ENCODE measurements at regions not wholly inside any gene's neighbourhood (a gene's known extent, or its start where the extent isn't known, plus 50 kb on each side); places are given as distances from the start of the nearest gene placed in this dataset.

DNA sequence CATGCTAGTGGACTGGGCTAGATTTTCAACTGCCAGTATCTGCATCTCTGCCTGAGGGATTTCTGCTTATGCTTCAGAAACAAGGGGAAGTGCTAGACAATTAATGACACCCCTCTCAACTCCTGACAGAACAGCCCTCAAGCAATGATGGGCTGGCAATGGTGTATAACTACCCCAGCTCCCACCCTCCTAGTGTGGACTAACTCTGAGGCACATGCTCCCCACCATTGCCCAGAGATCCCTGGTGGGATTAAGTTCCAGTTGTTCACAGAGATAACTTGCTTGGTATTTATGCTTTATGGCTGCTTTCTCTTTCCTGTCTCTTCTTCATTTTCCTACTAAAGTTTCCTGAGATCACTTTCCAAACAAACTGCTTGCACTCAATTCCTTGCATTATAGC is 113.5 kb downstream of the RPS24 start:
- DNase-seq, result no peak
- Mint-ChIP-seq H3K9me3 (ENCODE audit: unreplicated experiment) (peaks cover 3% of the 10 kb centered on the region), H3K27ac (ENCODE audit: unreplicated experiment) (no peak overlapping the region), H3K36me3 (ENCODE audit: unreplicated experiment) (peaks cover 5% of the 10 kb centered on the region), H3K27me3 (ENCODE audit: unreplicated experiment) (peaks cover 6% of the 10 kb centered on the region), H3K4me1 (ENCODE audit: low read depth, unreplicated experiment) (peaks cover 25% of the 10 kb centered on the region), H3K4me3 (ENCODE audit: unreplicated experiment) (no peak overlapping the region)
- TF ChIP-seq, protein P1, sequence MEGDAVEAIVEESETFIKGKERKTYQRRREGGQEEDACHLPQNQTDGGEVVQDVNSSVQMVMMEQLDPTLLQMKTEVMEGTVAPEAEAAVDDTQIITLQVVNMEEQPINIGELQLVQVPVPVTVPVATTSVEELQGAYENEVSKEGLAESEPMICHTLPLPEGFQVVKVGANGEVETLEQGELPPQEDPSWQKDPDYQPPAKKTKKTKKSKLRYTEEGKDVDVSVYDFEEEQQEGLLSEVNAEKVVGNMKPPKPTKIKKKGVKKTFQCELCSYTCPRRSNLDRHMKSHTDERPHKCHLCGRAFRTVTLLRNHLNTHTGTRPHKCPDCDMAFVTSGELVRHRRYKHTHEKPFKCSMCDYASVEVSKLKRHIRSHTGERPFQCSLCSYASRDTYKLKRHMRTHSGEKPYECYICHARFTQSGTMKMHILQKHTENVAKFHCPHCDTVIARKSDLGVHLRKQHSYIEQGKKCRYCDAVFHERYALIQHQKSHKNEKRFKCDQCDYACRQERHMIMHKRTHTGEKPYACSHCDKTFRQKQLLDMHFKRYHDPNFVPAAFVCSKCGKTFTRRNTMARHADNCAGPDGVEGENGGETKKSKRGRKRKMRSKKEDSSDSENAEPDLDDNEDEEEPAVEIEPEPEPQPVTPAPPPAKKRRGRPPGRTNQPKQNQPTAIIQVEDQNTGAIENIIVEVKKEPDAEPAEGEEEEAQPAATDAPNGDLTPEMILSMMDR (IDR thresholded peaks at IDR 0.05; ENCODE audit: partially characterized antibody, unreplicated experiment), result no peak

DNA sequence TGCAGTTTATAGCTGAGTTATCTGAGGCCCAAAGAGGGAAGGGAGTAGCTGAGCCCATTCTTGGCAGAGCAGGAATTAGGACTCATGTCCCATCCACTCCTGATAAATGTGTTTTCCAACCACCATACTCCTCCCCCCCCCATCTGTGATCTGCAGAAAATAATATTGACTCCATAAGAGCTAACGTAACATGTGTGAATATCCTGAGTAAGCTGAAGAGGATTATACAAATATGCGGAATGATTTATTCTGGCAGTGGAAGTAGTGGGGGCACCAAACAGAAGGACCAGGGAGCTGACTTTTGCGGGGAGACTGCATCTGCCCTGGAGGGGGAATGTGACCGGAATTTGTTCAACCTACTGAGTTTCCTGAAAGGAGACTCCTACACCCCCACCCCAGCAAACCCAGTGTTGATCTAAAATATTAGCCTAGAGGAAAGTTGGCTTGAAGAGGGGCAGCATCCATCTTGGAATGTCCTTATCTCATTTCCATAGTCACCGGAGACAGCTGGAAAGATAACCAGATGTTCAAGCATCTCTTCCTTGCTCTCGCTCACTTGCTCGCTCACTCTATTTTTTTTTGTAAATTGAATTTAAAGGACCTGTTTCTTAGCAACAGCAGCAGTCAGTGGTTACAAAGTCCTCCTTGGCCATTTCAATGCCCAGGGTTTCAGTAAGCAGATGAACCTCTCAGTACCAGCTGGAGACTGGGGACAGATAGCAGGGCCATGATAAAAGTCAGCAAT is 114.7 kb downstream of the RPS24 start:
- H3K4me3 Mint-ChIP-seq (ENCODE audit: unreplicated experiment), result no peak overlapping the region
- H3K9me3 Mint-ChIP-seq (ENCODE audit: unreplicated experiment), result peaks cover 3% of the 10 kb centered on the region
- DNase-seq, result no peak
- no peak overlapping the region for H3K27ac Mint-ChIP-seq (ENCODE audit: unreplicated experiment)
- TF ChIP-seq, protein P1 (IDR thresholded peaks at IDR 0.05; ENCODE audit: partially characterized antibody, unreplicated experiment), result no peak
- peaks cover 20% of the 10 kb centered on the region for H3K4me1 Mint-ChIP-seq (ENCODE audit: low read depth, unreplicated experiment)
- H3K27me3 Mint-ChIP-seq (ENCODE audit: unreplicated experiment), result peaks cover 6% of the 10 kb centered on the region
- H3K36me3 Mint-ChIP-seq (ENCODE audit: unreplicated experiment), result peaks cover 5% of the 10 kb centered on the region

- peaks cover 20% of the 10 kb centered on the region for H3K4me1 Mint-ChIP-seq (ENCODE audit: low read depth, unreplicated experiment)
- peaks cover 5% of the 10 kb centered on the region for H3K36me3 Mint-ChIP-seq (ENCODE audit: unreplicated experiment)
- peaks cover 3% of the 10 kb centered on the region for H3K27me3 Mint-ChIP-seq (ENCODE audit: unreplicated experiment)
- H3K27ac Mint-ChIP-seq (ENCODE audit: unreplicated experiment), result no peak overlapping the region
- DNase-seq, result no peak
- H3K9me3 Mint-ChIP-seq (ENCODE audit: unreplicated experiment), result peaks cover 3% of the 10 kb centered on the region
- TF ChIP-seq, protein P1 (IDR thresholded peaks at IDR 0.05; ENCODE audit: partially characterized antibody, unreplicated experiment), result no peak
- no peak overlapping the region for H3K4me3 Mint-ChIP-seq (ENCODE audit: unreplicated experiment)
These were observed 115.4 kb downstream of the RPS24 start for GRCh38 chr10:78148961-78149612.

DNA sequence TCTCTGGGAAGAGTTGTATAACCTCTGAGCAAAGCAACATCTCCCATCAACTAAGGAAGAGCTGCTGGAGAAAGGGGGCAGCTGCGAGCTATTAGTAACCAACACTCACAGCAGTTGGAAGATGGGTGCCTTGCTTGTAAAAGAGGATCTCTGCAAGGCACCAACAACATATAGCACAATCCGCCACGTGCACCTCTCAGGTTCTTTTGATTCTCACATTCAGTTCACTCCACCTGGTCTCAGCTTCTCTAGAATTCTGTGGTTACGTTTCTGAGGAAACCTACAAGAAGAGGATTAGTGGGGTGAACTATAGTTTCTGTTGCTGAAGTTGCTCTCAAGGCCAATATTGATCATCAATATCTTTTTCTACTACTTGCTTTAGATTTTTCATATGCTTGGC is 117.1 kb downstream of the RPS24 start:
- Mint-ChIP-seq H3K4me1 (ENCODE audit: low read depth, unreplicated experiment) (peaks cover 20% of the 10 kb centered on the region), H3K4me3 (ENCODE audit: unreplicated experiment) (no peak overlapping the region), H3K27me3 (ENCODE audit: unreplicated experiment) (no peaks in the 10 kb centered on the region), H3K9me3 (ENCODE audit: unreplicated experiment) (peaks cover 3% of the 10 kb centered on the region), H3K36me3 (ENCODE audit: unreplicated experiment) (no peaks in the 10 kb centered on the region), H3K27ac (ENCODE audit: unreplicated experiment) (no peak overlapping the region)
- TF ChIP-seq, protein P1 (IDR thresholded peaks at IDR 0.05; ENCODE audit: partially characterized antibody, unreplicated experiment), result no peak
- no peak for DNase-seq

- Mint-ChIP-seq H3K27ac (ENCODE audit: unreplicated experiment) (no peak overlapping the region), H3K36me3 (ENCODE audit: unreplicated experiment) (no peaks in the 10 kb centered on the region), H3K27me3 (ENCODE audit: unreplicated experiment) (no peaks in the 10 kb centered on the region), H3K9me3 (ENCODE audit: unreplicated experiment) (no peaks in the 10 kb centered on the region), H3K4me3 (ENCODE audit: unreplicated experiment) (no peak overlapping the region), H3K4me1 (ENCODE audit: low read depth, unreplicated experiment) (no peaks in the 10 kb centered on the region)
- DNase-seq, result no peak
- TF ChIP-seq, protein P1 (IDR thresholded peaks at IDR 0.05; ENCODE audit: partially characterized antibody, unreplicated experiment), result peak; percentile 49
These were observed 122.1 kb downstream of the RPS24 start for GRCh38 chr10:78155722-78156121.
